Lower leg skin (tissue), 4 donors: ENCODE measurements at regions not wholly inside any gene's neighbourhood (a gene's known extent, or its start where the extent isn't known, plus 50 kb on each side); places are given as distances from the start of the nearest gene placed in this dataset.

Experiments
- DNase-seq, 2 donors: peaks; one replicate each; pipeline ENCODE4 v3.0.0-alpha.2; 2019; ENCODE audit warnings: low spot score in 2 of 2
- H3K4me3 ChIP-seq: fragments of 200-600 bp; sonication (generic); 2 replicates; pipeline ENCODE4 v1.5.1; 2017; ENCODE audit warnings: mild to moderate bottlenecking, low read depth; ENCODE audit not compliant: poor library complexity, severe bottlenecking
- CTCF ChIP-seq, 3 donors: fragments of 450-650 bp; IDR thresholded peaks; one replicate each; pipeline ENCODE4 v1.5.1; 2016; ENCODE audit warnings: antibody characterized with exemption in 3 of 3, mild to moderate bottlenecking in 3 of 3, moderate library complexity in 2 of 3
- POLR2A ChIP-seq, 2 donors: fragments of 450-650 bp; IDR thresholded peaks; one replicate each; pipeline ENCODE4 v1.6.1; 2016 to 2017; ENCODE audit warnings: antibody characterized with exemption in 2 of 2, mild to moderate bottlenecking in 1 of 2, moderate library complexity in 1 of 2
- WGBS, 2 donors: methylation state at CpG; one replicate each; pipeline ENCODE4 v1.1.5; 2018; 5-methylcytosine and 5-hydroxymethylcytosine counted together
- intact Hi-C: fragments of 100-400 bp; cut with DNase I; formaldehyde crosslinking; loops from one replicate; pipeline ENCODE4 v1.15.0; 2023; ENCODE audit warnings: low total_unique reads

GRCh38 chr9:36759141-36759540 is 186.4 kb downstream of the MELK start:
- intact Hi-C loops = no loop called here
- TF ChIP-seq CTCF (IDR thresholded peaks at IDR 0.05) = no peak
- no peak for TF ChIP-seq POLR2A (IDR thresholded peaks at IDR 0.05)
- 49 to 60% methylated on average over 4 of the region's 4 CpGs for WGBS, 2 donors
- DNase-seq = no peak
- no peak overlapping the region for H3K4me3 ChIP-seq

DNA sequence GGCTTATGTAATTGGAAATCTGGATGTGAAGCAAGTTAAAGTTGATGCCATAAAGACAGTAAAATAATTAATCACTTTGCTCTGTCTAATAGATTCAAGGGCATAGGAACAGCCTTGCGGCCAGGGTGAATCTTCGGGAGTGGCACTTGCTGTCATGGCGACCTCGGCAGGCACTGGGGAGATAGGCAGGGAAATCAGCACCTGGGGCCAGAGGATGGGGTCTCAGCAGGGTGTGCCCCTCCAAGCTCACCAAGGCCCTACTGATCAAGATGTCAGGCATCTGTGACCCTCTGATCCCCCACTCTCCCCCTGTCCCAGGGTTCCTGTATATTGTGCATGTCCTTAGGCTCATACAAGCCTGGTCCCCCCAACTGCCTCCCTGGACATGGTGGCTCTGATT is 187.3 kb downstream of the MELK start:
- WGBS, 2 donors = 52 to 57% methylated on average over 4 of the region's 4 CpGs
- H3K4me3 ChIP-seq = no peak overlapping the region
- DNase-seq = no peak
- TF ChIP-seq POLR2A (IDR thresholded peaks at IDR 0.05) (no peak), CTCF (IDR thresholded peaks at IDR 0.05) (no peak)
- intact Hi-C loops = no loop called here

DNA sequence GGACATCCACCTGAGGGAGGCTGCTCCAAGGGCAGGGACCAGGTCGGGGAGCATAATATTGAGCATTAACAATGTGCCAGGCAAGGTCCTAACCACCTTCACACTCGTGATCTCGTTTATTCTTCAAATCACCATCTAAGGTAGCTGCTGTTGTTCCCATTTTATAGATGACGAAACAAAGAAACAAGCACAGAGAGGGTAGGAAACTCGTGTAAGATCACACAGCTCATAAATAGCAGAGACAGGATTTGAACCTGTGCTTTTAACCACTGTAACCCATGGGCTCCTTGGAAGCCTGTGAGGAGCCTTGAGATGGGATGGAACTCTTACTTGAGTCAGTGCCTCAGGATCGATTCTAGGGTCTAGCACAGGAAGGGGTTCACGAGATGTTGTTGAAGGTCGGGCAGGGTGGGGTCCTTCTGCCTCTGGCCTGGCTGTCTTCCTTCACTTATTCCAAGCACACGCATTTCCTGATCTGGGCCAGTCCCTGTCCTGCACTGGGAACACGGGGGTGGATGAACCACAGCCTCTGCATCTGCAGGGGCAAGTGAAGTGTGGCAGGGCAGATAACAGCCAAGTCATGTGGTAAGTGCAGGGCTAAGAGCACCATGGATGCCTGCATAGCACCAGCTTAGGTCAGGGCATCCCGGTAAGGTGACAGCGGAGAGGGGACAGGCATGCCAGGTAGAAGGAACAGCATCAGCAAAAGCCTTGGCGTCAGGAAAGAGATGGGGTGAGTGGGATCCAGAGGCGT is 188.1 kb downstream of the MELK start:
- DNase-seq = no peak
- TF ChIP-seq CTCF (IDR thresholded peaks at IDR 0.05) = no peak
- TF ChIP-seq POLR2A (IDR thresholded peaks at IDR 0.05) = no peak
- intact Hi-C loops = no loop called here
- 76 to 83% methylated on average over 14 of the region's 14 CpGs for WGBS, 2 donors
- no peak overlapping the region for H3K4me3 ChIP-seq

DNA sequence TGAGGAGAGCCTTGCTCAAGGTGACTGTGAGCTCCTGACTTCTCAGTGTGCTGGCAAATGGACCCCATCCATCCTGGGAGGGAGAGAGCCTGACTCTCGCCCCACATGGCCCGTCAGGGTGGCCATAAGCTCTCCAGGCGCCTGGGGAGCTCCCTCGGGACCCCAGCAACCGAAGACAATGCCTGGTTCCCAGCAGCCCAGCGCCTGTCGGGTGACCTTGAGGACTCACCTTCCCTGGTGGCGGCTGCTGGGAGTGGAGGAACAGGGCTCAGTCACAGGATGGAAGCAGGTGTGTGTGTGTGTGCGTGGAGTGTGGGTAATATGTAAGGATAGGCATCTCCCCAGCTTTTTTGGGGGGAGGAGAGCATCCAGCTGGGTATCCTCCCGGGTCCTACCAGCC is 190.3 kb downstream of the MELK start:
- intact Hi-C loops = no loop called here
- TF ChIP-seq POLR2A (IDR thresholded peaks at IDR 0.05) (no peak), CTCF (IDR thresholded peaks at IDR 0.05) (no peak)
- no peak for DNase-seq
- 57 to 67% methylated on average over 8 to 10 of the region's 10 CpGs for WGBS, 2 donors
- no peak overlapping the region for H3K4me3 ChIP-seq

DNA sequence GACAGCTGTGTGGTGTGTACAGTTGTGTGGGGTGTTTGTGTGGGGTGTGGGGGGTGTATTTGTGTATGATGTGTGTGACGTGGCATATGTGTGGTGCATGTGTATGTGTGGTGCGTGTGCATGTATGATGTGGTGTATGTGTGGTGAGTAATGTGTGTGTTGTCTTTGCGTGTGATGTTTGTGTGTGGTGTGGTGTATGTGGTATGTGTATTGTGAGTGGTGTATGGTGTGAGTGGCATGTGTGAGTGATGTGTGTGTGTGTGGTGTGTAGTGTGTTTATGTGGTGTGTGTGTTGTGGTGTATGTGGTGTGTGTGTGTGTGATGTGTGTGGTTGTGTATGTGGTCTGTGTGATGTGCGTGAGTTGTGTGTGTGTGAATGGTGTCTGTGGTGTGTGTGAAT is 191.1 kb downstream of the MELK start:
- intact Hi-C loops = no loop called here
- DNase-seq = no peak
- no peak for TF ChIP-seq CTCF (IDR thresholded peaks at IDR 0.05)
- TF ChIP-seq POLR2A (IDR thresholded peaks at IDR 0.05) = no peak
- H3K4me3 ChIP-seq = no peak overlapping the region
- WGBS, 2 donors = 92 to 96% methylated on average over 4 of the region's 4 CpGs
